OCI-LY3 (cell line): ENCODE measurements at regions not wholly inside any gene's neighbourhood (a gene's known extent, or its start where the extent isn't known, plus 50 kb on each side); places are given as distances from the start of the nearest gene placed in this dataset.

ENCODE experiments used
- EZH2phosphoT487 ChIP-seq: fragments of 200-600 bp; shearing (Covaris generic); IDR thresholded peaks from 2 replicates; pipeline ENCODE4 v1.6.1; 2018; ENCODE audit warnings: antibody characterized with exemption, mixed run types, low read depth
- TF ChIP-seq, protein P1 (sequence below): fragments of 200-600, 300-600 bp; sonication (generic); IDR thresholded peaks from 2 replicates; pipeline ENCODE4 v1.5.1; 2014; ENCODE audit warnings: antibody characterized with exemption, low read length, low read depth

DNA sequence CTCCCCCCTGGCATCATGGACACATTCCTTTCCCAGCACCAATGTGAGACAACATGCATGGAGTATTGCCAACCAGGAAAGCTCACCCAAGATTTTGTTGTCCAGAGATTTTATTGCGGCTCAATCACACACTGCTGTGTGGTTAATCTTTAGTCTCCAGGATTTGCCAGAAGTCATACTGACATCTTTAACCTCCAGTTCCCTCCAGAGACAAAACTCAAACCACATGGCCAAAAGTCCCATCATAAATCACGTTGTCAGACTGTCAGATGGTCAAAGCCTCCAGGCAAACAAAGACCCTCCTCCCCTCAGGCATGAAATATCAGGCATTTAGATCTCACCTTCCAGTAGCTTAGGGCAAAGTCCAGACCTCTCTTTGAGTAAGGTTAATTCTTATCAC lies 97.3 kb upstream of the OPRM1 start:
- TF ChIP-seq, protein P1, sequence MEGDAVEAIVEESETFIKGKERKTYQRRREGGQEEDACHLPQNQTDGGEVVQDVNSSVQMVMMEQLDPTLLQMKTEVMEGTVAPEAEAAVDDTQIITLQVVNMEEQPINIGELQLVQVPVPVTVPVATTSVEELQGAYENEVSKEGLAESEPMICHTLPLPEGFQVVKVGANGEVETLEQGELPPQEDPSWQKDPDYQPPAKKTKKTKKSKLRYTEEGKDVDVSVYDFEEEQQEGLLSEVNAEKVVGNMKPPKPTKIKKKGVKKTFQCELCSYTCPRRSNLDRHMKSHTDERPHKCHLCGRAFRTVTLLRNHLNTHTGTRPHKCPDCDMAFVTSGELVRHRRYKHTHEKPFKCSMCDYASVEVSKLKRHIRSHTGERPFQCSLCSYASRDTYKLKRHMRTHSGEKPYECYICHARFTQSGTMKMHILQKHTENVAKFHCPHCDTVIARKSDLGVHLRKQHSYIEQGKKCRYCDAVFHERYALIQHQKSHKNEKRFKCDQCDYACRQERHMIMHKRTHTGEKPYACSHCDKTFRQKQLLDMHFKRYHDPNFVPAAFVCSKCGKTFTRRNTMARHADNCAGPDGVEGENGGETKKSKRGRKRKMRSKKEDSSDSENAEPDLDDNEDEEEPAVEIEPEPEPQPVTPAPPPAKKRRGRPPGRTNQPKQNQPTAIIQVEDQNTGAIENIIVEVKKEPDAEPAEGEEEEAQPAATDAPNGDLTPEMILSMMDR = no peak
- no peak for TF ChIP-seq EZH2phosphoT487
